ENCODE measurements at regions not wholly inside any gene's neighbourhood (a gene's known extent, or its start where the extent isn't known, plus 50 kb on each side); places are given as distances from the start of the nearest gene placed in this dataset.

DNA sequence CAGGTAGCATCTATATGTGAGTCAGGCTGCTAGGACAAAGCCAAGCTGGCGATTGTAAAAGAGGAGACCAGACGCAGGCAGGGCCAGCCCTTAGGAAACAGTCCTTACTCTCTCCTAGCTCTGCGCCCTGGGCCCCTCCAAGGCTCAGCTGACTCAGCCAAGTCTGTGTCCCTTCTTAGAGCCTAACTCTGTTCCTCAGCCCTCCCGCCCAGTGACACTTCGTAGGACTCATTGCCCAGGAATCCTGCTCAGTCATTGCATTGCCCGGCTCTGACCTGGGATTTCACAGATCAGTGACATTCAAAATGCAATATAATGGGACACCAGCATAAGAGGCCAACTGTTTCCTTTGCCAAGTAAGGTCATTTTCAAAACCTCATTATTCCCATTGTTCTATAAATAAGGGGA is 244.2 kb downstream of the TLE3 start:
- no peak for DNase-seq (ENCODE audit: low spot score)
- ATAC-seq: no peak

DNA sequence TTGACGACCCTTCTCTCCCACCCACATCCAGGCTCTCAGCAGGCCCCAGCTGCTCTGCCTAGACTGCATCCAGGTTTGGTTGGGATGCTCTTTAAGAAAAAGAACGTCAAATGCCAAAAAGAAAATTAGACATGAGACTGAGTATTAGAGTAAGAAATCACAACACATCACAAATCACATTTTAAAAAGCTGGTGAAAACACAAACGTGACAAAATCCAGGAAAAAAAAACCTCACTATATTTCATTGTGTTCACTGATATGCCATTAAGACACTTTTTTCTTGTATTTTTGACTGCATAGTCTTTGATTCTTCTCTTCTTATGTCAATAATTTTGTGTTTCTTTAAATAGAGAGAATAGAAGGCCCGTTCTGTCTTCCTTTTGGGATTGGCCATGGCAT is 243.7 kb downstream of the TLE3 start:
- ATAC-seq: no peak
- no peak for DNase-seq (ENCODE audit: low spot score)

DNA sequence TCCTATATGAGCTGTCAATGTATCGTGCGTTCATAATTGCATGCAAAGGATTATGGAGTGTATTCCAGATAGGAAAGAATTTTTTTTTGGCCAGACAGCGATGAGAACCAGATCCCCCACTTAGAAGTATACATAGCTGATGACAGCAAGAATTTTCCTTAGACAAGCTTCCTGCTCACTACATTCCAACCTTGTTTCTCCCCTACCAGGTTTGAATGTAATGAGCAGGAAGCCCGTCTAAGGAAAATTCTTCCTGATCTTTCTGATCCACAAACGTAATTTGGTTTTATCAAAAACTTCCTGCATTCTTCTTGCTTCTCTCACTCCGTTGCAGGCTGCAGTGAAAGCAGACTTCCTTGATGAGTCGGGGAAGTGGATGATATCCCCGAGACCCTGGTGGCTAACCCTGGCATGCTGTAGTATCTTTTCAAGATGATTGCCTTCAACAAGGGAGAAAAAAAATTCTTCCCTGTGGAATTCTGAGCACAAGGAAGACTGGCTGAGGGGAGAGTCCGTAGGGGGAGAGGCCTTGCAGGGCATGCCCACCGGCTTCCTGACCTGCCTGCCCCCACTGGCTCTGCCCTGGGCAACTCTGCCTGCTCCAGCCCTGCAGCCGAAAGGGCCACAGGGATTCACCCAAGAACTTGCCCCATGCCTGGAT is 243.1 kb downstream of the TLE3 start:
- ATAC-seq: no peak
- DNase-seq (ENCODE audit: low spot score): no peak

DNA sequence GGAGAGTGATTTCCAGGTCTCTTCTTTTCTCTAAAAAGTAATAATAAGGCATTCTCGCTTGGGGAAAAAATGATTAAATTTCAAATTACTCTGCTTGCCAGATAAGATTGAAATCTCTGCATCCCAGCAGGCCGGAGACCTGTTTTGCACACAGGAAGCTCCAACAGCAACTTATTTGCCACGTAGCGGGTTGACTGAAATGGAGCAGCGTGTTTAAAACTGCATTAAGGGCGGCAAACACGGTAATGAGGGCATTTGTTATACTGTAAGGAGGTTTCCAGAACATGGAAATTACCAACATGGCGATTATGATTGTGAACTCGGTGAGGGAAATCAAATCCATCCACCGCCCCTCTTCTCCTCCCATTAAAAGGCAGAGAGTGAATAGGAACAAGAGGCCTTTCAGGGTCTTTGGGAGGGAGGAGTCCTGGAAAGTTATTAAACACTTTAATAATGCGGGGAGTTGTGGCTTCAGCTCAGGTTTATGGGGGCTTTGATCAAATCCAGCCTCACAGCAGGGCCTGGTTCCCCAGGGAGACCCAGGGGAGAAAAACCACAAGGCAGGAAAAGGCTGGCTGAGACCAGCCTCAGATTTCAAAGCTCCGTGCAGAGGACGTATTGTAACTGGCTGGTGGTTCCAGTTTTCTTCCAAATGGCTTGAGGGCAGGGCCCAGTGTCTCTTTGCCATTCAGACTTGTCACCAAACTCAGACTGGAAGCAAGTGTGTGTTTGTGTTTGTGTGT is 242.3 kb downstream of the TLE3 start:
- ATAC-seq (no peak), DNase-seq (ENCODE audit: low spot score) (no peak)

DNA sequence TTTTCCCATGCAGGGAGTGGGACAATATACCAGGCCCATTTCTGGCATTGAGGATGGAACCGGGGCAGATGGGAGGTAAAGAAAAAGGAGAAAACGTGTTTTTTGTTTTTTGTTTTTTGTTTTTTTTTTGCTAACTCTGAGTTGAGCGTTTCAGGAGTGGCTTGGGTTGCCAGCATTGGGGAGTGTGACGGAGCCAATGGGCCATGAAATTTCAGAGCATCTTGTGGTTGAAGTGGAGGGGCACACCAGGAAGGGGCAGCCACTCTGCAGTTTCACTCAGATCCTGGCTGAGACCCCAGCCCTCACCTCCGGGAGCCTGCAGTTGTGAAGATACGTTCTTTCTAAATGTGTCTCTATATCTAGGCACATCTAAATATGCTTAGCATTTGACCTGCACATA is 240.5 kb downstream of the TLE3 start:
- DNase-seq (ENCODE audit: low spot score) (no peak), ATAC-seq (no peak)

DNA sequence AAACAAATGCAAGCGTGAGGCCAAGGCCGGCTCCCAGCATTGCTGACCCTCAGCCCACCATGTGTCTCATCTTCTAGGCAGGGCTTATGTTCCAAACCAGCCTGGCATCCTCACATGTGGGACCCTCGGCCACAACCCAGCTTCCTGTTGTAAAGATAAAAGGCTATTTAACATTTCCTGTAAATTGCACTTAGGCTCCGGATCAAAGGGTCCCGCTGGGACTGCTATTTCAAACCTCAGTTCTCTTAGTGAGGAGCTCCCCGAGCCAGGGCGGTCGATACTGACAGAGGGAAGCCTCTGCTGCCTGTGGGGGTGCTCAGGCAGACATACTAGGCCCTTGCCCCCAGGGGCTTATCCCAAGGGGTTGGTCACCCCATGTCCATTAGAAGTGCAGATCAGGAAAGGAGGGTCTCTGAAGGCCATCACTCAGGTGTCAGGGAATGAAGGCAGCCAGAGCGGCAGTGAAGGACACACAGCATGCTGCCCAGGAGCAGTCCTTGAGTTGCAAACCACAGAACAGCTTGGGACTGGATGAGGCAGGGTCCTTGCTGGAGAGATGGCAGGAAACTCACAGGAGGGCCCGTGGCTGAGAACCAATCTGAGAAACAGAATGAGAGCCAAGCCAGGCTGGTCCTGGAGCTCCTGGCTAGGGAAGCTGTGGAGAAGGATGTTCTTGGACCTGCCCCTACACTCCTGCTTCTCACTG is 239.9 kb downstream of the TLE3 start:
- ATAC-seq (no peak), DNase-seq (ENCODE audit: low spot score) (no peak)

DNA sequence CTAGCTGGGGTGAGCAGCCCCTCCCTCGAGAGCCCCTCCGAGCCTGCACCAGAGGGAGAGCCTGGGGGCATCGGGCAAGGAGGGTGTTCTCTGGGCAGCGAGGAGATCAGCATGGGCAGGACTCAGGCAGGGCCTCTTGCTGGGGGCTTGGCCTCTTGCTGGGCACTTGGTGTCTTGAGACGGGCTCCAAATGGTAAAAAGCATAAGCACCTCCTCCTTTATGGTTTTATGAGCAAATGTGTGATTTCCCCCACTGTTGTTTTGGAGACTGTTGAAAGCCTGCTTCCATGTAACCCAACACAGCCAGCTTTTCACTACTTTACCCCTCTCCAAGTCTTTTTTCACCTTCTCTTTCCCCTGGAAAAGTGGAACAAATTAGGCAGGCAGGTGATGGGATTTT is 239.3 kb downstream of the TLE3 start:
- no peak for ATAC-seq
- DNase-seq (ENCODE audit: low spot score): no peak

DNA sequence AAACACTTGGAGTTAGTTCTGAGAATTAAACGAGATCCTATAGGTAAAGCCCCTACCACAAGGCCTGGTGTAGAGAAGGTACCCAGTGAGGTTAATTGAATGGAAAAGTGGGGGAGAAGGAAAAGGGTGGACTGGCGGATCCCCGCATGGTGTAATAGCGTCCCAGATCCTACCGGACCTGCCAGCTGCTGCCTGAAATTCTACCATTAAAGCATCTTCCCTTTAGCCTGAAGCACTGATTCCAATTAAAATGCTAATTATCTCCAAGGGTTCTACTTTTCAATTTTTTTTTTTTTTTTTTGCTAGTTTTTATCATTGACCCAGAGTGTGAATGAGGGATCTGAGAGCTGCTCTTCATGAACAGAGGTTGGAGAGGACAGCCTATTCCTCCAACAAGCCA is 237.9 kb downstream of the TLE3 start:
- ATAC-seq (no peak), DNase-seq (ENCODE audit: low spot score) (no peak)

DNA sequence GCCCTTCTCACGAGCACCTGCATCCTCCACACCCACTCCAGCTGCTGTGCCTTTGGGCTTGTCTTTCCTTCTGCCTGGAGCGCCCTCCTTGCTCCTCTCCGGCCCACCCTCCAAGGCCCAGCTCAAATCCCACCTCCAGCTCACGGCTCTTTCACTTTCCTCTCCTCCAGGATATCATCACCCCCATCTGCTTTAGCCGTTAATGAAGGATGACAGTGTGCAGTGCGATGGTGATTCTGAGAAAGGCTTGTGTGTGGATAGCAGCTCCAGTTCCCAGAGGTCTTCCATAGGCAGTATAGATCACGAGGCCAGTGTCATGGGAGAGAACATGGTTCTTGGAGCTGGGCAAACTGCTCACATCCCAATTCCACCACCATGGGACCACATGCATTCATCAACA is 237.4 kb downstream of the TLE3 start:
- ATAC-seq (no peak), DNase-seq (ENCODE audit: low spot score) (no peak)

DNA sequence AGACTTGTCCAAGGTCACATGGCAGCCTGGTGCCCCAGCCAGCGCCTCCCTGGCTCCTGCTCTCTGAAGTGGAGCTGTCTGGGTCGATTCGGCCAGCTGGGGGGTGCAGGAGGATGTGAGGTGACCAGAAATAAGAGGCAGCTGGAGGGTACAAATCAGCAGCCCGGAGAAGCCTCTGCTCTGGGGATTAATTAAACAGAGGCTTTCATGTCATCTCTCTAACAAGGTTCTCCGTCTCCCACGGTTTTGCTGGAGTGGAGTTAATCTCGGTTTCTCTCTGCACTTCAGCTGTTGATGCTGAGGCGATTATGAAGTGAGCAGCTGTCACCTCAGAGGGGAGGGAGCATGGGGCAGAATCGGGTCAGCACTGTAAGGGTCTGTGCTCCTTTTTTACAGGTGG is 236.8 kb downstream of the TLE3 start:
- ATAC-seq: no peak
- DNase-seq (ENCODE audit: low spot score): no peak

DNA sequence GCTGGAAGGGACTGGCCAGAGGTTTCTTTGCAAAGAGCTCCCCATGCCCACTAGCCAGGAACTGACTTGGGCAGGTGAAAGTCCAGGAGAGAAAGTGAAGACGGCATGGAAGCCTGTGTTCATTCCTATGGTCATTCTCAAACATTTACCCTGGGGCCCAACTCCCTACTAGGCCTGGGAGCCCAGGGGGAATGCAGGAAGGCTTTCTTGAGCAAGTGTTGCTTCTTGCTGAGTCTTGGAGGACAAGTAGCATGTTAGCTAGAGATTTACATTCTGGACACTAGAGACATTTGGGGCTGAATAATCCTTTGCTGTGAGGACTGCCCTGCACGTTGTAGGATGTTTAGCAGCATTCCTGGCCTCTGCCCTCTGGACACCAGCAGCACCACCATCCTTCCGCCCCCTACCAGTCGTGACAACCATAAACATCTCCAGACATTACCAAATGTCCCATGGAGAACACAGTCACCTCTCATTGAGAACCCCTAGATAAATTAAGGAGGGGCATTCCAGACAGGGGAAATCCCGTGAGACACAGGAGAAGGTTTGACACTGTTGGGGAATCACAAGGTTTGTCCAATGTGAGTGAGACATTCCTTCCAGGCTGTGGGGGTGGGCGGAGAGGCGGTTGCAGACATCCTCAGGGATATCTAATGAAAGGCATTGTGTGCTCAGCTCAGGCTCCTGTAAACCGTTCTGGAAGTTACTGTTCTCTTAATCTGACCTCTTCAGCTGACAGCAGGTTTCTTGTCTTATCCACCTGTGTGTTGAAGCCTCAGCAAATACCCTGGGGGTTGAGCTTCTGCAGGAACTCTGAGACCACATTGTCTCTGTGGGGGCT is 236.2 kb downstream of the TLE3 start:
- DNase-seq (ENCODE audit: low spot score) (no peak), ATAC-seq (no peak)

DNA sequence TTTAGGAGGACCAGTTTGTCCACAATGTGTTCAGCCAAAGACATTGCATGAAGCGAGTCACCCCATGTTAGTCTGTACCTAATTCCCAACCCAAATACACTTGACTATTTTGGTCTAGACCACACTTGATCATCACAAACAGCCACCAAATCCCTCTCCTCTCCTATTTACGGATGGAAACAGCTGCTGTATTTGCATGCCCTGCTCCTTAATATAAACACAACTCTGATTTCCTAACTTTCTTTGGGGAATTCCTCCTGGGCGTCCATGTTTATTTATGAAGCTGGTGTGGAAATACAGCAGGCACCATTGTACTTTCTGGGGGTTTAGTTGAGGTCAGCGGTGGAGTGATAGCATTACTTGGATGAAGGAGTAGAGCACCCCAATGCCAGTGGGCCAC is 235.2 kb downstream of the TLE3 start:
- no peak for DNase-seq (ENCODE audit: low spot score)
- no peak for ATAC-seq

DNA sequence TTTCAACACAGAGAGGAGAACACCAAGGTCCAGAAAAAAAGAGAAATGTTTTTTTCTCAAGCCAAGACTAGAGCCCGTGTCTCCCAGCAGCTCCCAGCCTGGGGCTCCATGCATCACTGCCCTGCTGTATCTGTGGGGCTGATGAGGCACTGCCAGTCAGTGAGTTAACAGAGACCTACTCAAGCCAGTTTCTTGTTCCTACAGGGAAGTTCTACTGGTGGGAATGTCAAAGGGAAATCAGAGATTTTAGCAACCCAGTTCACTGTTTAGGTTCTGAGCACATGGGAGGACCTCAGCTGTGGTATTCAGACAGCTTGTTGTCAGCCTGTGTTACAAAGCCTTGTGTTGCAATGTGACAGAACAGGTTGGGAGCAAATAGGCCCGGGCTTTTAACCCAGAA is 234.3 kb downstream of the TLE3 start:
- DNase-seq (ENCODE audit: low spot score): no peak

DNA sequence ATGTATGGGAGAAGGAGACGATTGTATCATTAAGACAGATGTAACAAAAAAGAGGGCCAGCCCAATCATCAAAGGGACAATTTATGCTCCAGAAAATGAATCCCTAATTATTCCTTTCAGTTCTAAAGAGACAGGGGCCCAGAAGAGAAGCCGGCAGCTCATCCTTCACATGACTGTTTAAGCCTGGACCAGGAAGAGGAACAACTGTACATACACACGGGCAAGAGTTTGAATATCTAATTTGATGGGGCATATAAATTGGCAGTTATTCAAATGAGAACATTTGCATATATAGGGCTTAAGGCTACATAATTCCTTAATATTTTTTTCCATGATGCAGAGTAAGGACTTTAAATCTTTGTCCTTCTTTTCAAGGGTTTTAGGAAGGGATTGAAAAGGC is 232.3 kb downstream of the TLE3 start:
- no peak for ATAC-seq
- DNase-seq (ENCODE audit: low spot score): no peak

More for the DNA sequence above, 234.3 kb downstream of the TLE3 start:
- ATAC-seq: no peak

DNA sequence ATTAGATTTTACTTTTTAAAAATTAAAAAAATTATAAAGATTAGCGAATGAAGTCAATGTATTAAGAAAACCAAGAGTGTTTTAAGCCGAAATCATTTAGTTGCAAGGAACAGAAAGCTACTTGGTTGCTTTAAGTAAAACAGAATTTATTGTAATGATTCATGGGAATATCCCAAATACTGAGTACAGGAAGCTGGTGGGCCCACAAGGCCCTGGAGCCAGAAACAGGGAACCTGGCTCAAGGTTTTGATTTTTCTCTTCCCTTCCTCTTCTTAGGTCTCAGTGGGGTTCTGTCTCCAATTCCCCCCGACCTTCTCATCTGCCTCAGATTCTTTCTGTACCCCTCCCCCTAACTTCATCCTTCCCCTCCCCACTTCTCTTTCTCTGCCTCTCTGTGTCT is 229.0 kb downstream of the TLE3 start:
- DNase-seq (ENCODE audit: low spot score): no peak
- ATAC-seq: no peak

DNA sequence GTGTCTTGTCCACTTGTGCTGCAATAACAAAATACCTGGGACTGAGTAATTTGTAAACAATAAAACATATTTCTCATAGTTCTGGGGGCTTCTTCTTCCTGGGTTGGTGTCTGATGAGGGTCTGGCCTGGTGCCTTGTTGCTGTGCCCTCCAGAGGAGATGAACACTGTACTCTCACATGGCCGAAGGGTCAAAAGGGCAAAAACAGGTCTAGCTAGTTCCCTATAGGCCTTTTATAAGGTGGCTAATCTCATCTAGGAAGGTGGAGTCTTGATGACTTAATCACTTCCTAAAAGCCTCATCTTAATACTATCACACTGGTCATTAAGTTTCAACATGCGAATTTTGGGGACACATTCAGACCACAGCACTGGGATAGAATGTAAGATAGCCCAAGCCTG is 228.4 kb downstream of the TLE3 start:
- no peak for DNase-seq (ENCODE audit: low spot score)
- ATAC-seq: no peak

DNA sequence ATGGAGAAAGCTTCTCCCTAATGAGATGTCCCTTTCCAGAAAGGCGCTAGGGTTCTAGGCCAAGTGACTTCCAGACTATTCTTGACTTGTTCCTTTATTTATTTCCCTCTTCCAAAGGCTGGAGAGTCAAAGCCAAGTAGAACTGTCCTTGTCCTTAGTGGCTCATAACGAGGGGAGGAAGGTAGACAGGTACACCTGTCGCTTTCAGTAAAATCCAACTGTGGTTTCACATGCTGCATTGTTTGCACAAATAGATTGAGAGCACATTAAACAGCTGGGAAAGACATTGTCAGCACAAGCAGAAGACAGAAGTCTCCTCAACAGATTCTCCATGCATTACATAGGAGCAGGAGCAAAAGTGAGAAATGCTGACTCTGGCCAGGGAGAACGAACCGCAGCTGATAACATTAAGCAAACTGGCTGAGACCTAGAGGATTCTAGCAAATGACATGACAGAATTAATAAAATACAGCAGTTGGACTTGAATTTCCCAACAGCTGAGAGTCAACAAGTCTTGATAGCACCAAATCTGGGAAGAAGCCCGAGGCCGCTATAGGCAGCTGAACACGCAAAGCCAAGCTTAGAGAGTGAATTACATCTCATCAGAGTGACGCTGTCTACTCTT is 227.7 kb downstream of the TLE3 start:
- no peak for ATAC-seq
- DNase-seq (ENCODE audit: low spot score): no peak

DNA sequence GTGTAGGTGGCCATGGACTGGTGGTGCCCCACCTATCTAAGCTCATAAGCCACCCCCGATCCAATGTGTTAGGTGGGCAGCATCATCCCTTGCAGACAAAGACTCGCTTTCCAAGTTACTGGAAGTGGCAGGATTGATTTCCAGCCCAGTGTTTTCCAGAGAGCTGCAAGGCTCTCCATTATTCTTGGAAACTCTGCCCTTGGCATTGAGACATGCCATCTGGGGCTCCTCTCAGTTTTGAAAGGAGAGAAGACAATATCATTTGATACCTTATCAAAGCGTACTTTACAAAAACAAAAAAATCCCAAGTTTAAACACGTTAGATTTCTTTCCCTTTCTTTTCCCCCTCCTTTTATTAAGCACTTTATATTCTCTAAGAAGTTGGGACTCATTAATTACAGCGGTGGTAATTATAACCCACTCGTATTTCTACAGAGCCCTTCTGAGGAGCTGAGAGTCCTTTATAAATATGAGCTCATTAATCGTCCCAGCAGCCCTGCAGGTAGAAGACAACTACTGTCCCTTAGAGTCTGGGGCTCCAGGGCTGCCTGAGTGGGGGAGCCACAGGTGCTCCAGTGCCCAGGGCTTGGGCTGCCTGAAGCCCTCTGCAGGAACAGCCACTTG is 226.1 kb downstream of the TLE3 start:
- DNase-seq (ENCODE audit: low spot score) (no peak), ATAC-seq (no peak)

DNA sequence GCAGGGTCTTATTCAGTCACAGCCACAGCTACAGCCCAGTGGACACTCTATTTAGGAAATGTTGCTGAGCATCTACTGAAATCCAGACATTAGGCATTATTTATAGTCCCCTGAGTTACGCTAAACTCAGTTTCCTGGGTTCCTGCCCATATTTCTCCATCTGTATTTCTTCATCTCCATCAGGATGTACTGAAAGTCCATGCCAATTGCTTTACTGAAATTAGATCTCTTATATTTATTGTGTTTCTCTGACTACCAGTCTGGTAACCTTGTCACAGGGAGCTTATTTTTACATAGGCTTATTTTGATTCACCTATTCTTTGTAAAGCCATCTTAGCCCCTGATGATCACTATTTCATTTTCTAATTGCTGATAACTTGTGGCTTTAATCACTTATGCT is 223.9 kb downstream of the TLE3 start:
- no peak for ATAC-seq
- DNase-seq (ENCODE audit: low spot score): no peak

DNA sequence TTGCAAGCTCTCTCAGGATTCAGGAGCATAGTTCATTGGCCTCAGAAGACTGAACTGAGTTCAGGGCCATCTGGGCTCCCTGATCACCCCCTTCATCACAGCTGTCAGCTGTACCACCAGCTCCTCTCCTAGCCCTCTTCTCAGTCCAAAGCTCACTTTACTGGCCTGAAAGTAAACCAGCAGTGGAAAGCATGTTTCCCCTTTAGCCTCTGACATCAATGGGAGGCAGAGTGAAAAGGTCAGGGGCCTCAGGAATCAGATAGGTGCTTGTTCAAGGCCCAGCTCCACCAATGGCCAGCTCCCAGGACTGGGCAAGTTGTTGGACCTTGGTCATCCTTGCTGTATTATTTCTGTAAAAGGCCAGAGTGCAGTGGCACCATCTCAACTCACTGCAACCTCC is 223.4 kb downstream of the TLE3 start:
- no peak for DNase-seq (ENCODE audit: low spot score)
- ATAC-seq: no peak

Data from left lobe of liver (tissue), 2 donors.